H9 (cell line): ENCODE measurements at regions not wholly inside any gene's neighbourhood (a gene's known extent, or its start where the extent isn't known, plus 50 kb on each side); places are given as distances from the start of the nearest gene placed in this dataset.

Experiments
- DNase-seq: peaks from one replicate; pipeline ENCODE4 v3.0.0-alpha.2; 2017
- H2AFZ ChIP-seq: one replicate; pipeline ENCODE4 v1.6.1; 2013; ENCODE audit warnings: mild to moderate bottlenecking, low read length, control low read depth, moderate library complexity
- H2AK5ac ChIP-seq: 2 replicates; pipeline ENCODE4 v1.6.1; 2013; ENCODE audit warnings: low read length, control low read depth, mixed read lengths; ENCODE audit not compliant: insufficient read length
- H2BK120ac ChIP-seq: one replicate; pipeline ENCODE4 v1.6.1; 2013; ENCODE audit warnings: low read depth, mild to moderate bottlenecking, low read length, control low read depth, inconsistent platforms; ENCODE audit not compliant: poor library complexity, severe bottlenecking
- H2BK12ac ChIP-seq: 2 replicates; pipeline ENCODE4 v1.6.1; 2013; ENCODE audit warnings: low read length, control low read depth, mixed read lengths, low read depth; ENCODE audit not compliant: insufficient read length
- H2BK15ac ChIP-seq: 2 replicates; pipeline ENCODE4 v1.6.1; 2013; ENCODE audit warnings: low read depth, low read length, control low read depth
- H2BK20ac ChIP-seq: one replicate; pipeline ENCODE4 v1.6.1; 2013; ENCODE audit warnings: low read depth, mild to moderate bottlenecking, low read length, control low read depth, inconsistent platforms; ENCODE audit not compliant: poor library complexity, severe bottlenecking
- H2BK5ac ChIP-seq: 2 replicates; pipeline ENCODE4 v1.6.1; 2013; ENCODE audit warnings: low read length, control low read depth, mixed read lengths; ENCODE audit not compliant: insufficient read length
- H3K14ac ChIP-seq: 2 replicates; pipeline ENCODE4 v1.6.1; 2013; ENCODE audit warnings: low read length, control low read depth; ENCODE audit not compliant: insufficient read depth
- H3K18ac ChIP-seq: 2 replicates; pipeline ENCODE4 v1.6.1; 2013; ENCODE audit warnings: low read depth, mild to moderate bottlenecking, mixed read lengths, low read length, control low read depth; ENCODE audit not compliant: insufficient read length
- H3K23ac ChIP-seq: 2 replicates; pipeline ENCODE4 v1.6.1; 2013; ENCODE audit warnings: low read length, control low read depth, mixed read lengths, low read depth; ENCODE audit not compliant: insufficient read length
- H3K23me2 ChIP-seq: 2 replicates; pipeline ENCODE4 v1.6.1; 2013; ENCODE audit warnings: low read depth, mild to moderate bottlenecking, mixed read lengths, low read length, control low read depth; ENCODE audit not compliant: insufficient read length, poor library complexity, severe bottlenecking
- H3K27ac ChIP-seq: 2 replicates; pipeline ENCODE4 v1.5.1; 2013; ENCODE audit warnings: low read length, control low read depth, mixed read lengths, low read depth; ENCODE audit not compliant: insufficient read length
- H3K27me3 ChIP-seq: 2 replicates; pipeline ENCODE4 v1.6.1; 2013; ENCODE audit warnings: low read length, control low read depth, inconsistent platforms; ENCODE audit not compliant: insufficient read depth
- H3K4ac ChIP-seq: 2 replicates; pipeline ENCODE4 v1.6.1; 2013; ENCODE audit warnings: low read depth, mild to moderate bottlenecking, control low read depth, inconsistent platforms, low read length, moderate library complexity
- H3K4me1 ChIP-seq: 2 replicates; pipeline ENCODE4 v1.6.1; 2013; ENCODE audit warnings: low read length, control low read depth, inconsistent platforms; ENCODE audit not compliant: insufficient read depth
- H3K4me2 ChIP-seq: 2 replicates; pipeline ENCODE4 v1.6.1; 2013; ENCODE audit warnings: low read length, control low read depth, mixed read lengths; ENCODE audit not compliant: insufficient read length, insufficient read depth
- H3K56ac ChIP-seq: 2 replicates; pipeline ENCODE4 v1.6.1; 2013; ENCODE audit warnings: low read depth, mild to moderate bottlenecking, mixed read lengths, low read length, control low read depth; ENCODE audit not compliant: insufficient read length
- H3K79me1 ChIP-seq: 2 replicates; pipeline ENCODE4 v1.6.1; 2013; ENCODE audit warnings: low read depth, mild to moderate bottlenecking, moderate library complexity, low read length, control low read depth, inconsistent platforms; ENCODE audit not compliant: insufficient read depth, poor library complexity, severe bottlenecking
- H3K79me2 ChIP-seq: 2 replicates; pipeline ENCODE4 v1.6.1; 2013; ENCODE audit warnings: low read length, control low read depth, inconsistent platforms; ENCODE audit not compliant: insufficient read depth
- H3K9ac ChIP-seq: 2 replicates; pipeline ENCODE4 v1.6.1; 2013; ENCODE audit warnings: low read length, control low read depth, mixed read lengths; ENCODE audit not compliant: insufficient read length; ENCODE audit errors: extremely low read depth
- H3K9me3 ChIP-seq: one replicate; pipeline ENCODE4 v1.6.1; 2013; ENCODE audit warnings: low read depth, low read length, inconsistent platforms; ENCODE audit not compliant: control insufficient read depth
- H3T11ph ChIP-seq: one replicate; pipeline ENCODE4 v1.6.1; 2013; ENCODE audit warnings: mild to moderate bottlenecking, low read length, control low read depth, inconsistent platforms
- H4K20me1 ChIP-seq: one replicate; pipeline ENCODE4 v1.6.1; 2013; ENCODE audit not compliant: control insufficient read depth, insufficient read length, insufficient read depth
- H4K5ac ChIP-seq: 2 replicates; pipeline ENCODE4 v1.6.1; 2013; ENCODE audit warnings: low read depth, mild to moderate bottlenecking, mixed read lengths, low read length, control low read depth; ENCODE audit not compliant: insufficient read length
- H4K8ac ChIP-seq: replicated peaks from 2 replicates; pipeline ENCODE4 v1.6.1; 2013; ENCODE audit warnings: low read length, control low read depth, mixed read lengths, low read depth; ENCODE audit not compliant: insufficient read length
- H4K91ac ChIP-seq: 2 replicates; pipeline ENCODE4 v1.6.1; 2013; ENCODE audit warnings: low read depth, mild to moderate bottlenecking, moderate library complexity, mixed read lengths, low read length, control low read depth; ENCODE audit not compliant: insufficient read length
- H3K27ac Mint-ChIP-seq, 3 experiments: 2 replicates in 2 of 3; 3 replicates in 1 of 3; pipeline ENCODE4 v1.8.0; 2020 to 2021; ENCODE audit warnings: mixed read lengths in 3 of 3, mild to moderate bottlenecking in 1 of 3, moderate library complexity in 1 of 3
- H3K27me3 Mint-ChIP-seq: 2 replicates; pipeline ENCODE4 v1.8.0; 2021; ENCODE audit warnings: low read depth, mild to moderate bottlenecking, moderate library complexity, mixed read lengths
- H3K36me3 Mint-ChIP-seq, 3 experiments: 2 replicates in 2 of 3; 3 replicates in 1 of 3; pipeline ENCODE4 v1.8.0; 2020 to 2021; ENCODE audit warnings: low read depth in 3 of 3, mixed read lengths in 3 of 3; ENCODE audit not compliant: insufficient read depth in 1 of 3
- H3K4me1 Mint-ChIP-seq, 2 experiments: 2 replicates each; pipeline ENCODE4 v1.8.0; 2020; ENCODE audit warnings: mixed read lengths in 2 of 2
- H3K4me3 Mint-ChIP-seq, 2 experiments: 2 replicates in 1 of 2; 3 replicates in 1 of 2; pipeline ENCODE4 v1.8.0; 2020 to 2021; ENCODE audit warnings: mild to moderate bottlenecking in 2 of 2, mixed read lengths in 2 of 2, moderate library complexity in 1 of 2
- H3K9me3 Mint-ChIP-seq, 2 experiments: 2 replicates in 1 of 2; 3 replicates in 1 of 2; pipeline ENCODE4 v1.8.0; 2020; ENCODE audit warnings: mild to moderate bottlenecking in 2 of 2, mixed read lengths in 2 of 2, moderate library complexity in 1 of 2
- CTCF ChIP-seq: fragments of 200-600 bp; sonication (generic); conservative IDR thresholded peaks from 3 replicates; pipeline ENCODE4 v1.8.0; 2021; ENCODE audit warnings: antibody characterized with exemption, mild to moderate bottlenecking
- WGBS: extraction: QIAGEN DNeasy Blood & Tissue Kit; methylation state at CpG from one replicate; pipeline ENCODE4 v1.1.7; 2013; ENCODE audit warnings: missing lambda C conversion rate, low lambda C conversion rate, mixed read lengths; ENCODE audit not compliant: insufficient read length; ENCODE audit errors: extremely low coverage; 5-methylcytosine and 5-hydroxymethylcytosine counted together

- Mint-ChIP-seq H3K4me1 (peaks cover 6 to 12% of the 10 kb centered on the region in 2 experiments; a peak in 3 of 4 replicates), H3K9me3 (no peaks in the 10 kb centered on the region; a peak in 1 of 5 replicates), H3K4me3 (no peak overlapping the region), H3K27me3 (peaks cover 4% of the 10 kb centered on the region), H3K36me3 (no peaks in the 10 kb centered on the region), H3K27ac (no peak overlapping the region)
- H3K27ac ChIP-seq: no peak overlapping the region
- H3K79me2 ChIP-seq: 0 out of 2 replicates have a peak, but pooled peaks cover 1% of the 10 kb centered on the region
- no peaks in the 10 kb centered on the region for H3K9me3 ChIP-seq
- no peak overlapping the region for H3K18ac ChIP-seq
- no peak overlapping the region for H2BK20ac ChIP-seq
- H4K20me1 ChIP-seq: no peaks in the 10 kb centered on the region
- no peak overlapping the region for H2BK5ac ChIP-seq
- H3K4me2 ChIP-seq: no peak overlapping the region
- DNase-seq: no peak
- no peak overlapping the region for H3K9ac ChIP-seq
- H3T11ph ChIP-seq: no peak overlapping the region
- no peaks in the 10 kb centered on the region for H3K27me3 ChIP-seq
- no peak overlapping the region for H2BK12ac ChIP-seq
- no peaks in the 10 kb centered on the region for H3K79me1 ChIP-seq
- no peak overlapping the region for H4K5ac ChIP-seq
- H2AFZ ChIP-seq: no peak overlapping the region
- H3K23ac ChIP-seq: no peak overlapping the region
- no peak for TF ChIP-seq CTCF
- no peak overlapping the region for H4K91ac ChIP-seq
- H2AK5ac ChIP-seq: no peak overlapping the region
- no peak overlapping the region for H4K8ac ChIP-seq
- no peak overlapping the region for H3K4ac ChIP-seq
- no peak overlapping the region for H2BK120ac ChIP-seq
- H3K14ac ChIP-seq: no peak overlapping the region
- no peaks in the 10 kb centered on the region for H3K23me2 ChIP-seq
- H3K56ac ChIP-seq: no peak overlapping the region
- H2BK15ac ChIP-seq: no peak overlapping the region
- no peaks in the 10 kb centered on the region; the same call in 1 of the 2 replicates for H3K4me1 ChIP-seq
- no CpG with 5 or more reads among the region's 7 CpGs for WGBS
Measured at GRCh38 chr9:113661074-113661473, 197.5 kb downstream of the RGS3 start.
